Cortex of kidney (tissue), 1 donor: ENCODE measurements at regions not wholly inside any gene's neighbourhood (a gene's known extent, or its start where the extent isn't known, plus 50 kb on each side); places are given as distances from the start of the nearest gene placed in this dataset.
"Not testable (repeated sequence)": the region's sequence is repeated elsewhere in the genome, so short reads cannot be mapped to it uniquely, and the experiment has no call there.

ENCODE experiments used
- DNase-seq: peaks from one replicate; lab custom pipeline; 2025; lab: John Stamatoyannopoulos, UW

DNA sequence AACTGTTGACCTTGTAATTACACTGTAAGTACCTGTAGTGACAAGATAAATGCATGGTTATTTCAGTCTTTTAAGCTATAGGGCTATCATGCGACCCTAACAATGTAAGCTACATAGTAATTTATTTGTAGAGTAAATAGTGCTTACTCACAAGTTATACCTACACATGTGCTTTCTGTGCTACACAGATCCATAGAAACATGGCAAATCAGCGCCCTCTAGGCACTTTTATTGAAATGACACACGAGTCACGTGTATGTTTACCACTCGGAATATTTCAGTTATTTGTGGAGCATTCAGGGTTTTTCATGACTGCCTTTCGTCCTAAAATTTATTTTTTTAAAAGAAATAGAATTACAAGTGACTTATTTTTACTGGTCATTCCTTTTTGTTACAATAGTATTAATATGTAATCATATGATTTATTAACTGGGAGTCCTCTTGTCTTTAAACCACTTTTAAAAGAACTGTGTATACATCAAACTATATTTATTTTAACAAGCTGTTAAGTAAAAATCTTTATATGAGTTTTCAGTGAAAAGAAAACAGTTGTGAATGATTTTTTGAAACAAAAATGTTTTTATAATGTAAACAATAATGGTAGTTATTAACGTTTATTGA, 1242.3 kb upstream of the WWC1 start:
- DNase-seq = no peak

DNA sequence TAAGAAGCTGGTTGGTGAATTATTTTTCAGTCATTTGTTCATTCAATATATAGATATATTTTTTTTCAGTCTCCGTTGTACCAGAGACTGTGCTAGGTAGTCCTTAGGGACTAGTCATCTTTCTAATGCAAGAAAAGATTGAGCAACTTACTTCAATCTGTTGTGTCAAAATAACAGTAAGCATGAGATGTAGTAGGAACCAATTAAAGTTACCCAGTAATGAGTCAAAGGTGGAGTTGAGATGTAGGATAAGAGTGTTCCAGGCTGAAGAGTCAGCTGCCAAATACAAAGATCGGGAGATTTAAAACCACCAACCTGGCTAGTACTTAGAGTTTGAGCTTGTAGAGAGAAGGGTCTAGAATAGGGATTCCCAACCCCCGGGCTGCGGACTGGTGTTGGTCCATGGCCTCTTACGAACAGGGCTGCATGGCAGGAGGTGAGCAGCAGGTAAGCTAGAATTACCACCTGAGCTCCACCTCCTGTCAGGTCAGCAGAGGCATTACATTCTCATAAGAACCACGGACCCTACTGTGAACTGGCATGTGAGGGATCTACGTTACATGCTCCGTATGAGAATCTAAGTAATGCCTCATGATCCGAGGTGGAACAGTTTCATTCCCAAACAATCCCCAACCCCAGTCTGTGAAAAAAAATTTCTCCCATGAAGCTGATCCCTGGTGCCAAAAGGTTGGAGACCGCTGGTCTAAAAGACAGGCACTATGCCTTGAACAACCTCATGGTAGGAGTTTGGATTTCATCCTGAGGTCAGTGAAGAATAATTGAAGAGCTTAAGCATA, 1241.5 kb upstream of the WWC1 start:
- DNase-seq = no peak

DNA sequence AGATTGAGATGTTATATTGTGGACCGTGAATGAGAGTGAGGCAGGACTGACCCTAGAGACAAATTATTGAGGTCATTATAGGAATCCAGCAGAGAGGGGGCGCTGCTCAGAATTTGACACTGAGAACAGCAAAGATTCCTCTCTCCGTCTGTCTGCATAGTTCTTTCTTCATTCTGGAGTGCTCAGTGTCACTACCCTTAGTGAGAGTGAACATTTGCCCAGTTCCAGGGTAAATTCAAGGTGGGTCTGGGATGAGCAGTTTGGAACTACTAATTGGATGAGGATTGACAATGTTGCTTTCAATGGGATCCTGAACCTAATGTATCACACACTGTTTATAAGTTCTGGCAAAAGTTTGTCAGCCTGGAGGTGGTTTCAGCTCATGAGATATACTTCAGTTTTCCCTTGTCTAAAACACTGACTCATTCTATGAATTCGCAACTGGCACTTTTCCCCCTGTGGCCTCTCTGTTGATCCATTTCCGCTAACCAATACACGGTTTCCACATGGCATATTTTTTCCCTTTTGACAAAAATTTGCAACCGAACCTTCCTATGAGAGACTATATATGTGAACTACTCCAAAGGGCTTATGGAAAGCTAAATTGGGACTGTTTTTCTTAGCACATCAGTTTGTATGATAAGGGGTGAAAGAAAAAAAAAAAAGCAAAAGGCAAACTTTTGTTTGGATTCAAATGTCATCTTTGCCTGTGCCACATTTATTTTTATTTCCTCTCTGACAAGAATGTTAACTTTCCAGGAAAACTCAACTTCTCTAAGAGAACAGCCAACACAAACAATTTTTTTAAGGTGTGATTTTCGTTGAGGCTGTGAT, 1240.7 kb upstream of the WWC1 start:
- DNase-seq = no peak

DNA sequence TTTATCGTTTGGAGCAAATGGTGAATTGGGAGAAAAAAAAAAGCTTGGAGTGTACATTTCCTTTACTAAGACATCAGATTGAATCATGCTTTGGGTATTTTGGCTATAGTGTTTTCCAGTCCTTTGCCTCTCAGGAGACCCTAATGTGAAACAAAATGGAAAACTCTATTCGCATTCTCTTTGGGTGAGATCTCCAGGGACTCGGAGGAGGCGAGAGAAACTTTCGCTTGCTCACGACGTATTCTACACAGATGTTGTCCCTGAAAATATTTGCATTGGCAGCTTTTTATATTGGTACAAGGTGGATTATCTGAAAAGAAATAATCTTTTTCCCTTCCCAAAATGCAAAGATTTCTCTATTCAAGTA, 1240.1 kb upstream of the WWC1 start:
- no peak for DNase-seq

DNA sequence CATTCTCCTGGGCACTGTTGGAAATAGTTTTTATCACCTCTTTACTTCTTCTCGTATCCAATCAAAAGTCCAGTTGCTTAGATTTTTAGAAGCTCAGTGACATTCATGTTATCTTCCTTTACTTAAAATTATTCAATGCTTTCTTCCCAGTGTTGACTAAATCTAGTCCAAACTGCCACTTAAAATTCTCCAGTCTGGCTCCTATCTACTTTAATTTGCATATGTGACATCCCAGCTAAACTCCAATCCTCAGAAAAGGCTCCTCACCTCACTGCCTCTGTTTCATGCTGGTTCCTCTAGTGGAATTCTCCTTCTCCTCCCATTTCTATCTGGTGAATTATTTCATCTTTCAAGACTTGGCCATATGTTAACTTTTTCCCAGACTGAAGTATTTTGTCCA, 1238.7 kb upstream of the WWC1 start:
- DNase-seq = no peak

DNA sequence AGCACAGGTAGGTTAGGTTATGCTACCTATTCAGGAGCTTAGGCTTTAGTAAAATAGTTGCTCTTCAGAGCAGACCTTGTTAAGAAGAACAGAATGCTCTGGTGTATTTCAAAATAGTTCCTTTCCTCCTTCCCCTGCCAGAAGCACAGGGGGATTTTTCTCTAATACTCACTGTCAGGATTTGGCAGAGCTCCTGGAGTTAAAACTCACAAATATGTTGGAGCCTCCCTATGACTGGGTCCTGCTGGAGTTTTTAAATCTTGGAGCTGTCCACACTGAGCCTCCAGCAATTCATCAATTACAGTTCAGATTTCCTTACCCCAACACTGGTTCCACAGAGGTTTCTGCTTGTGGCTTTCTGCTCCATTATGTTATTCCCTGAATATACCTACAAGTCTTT, 1233.8 kb upstream of the WWC1 start:
- no peak for DNase-seq

DNA sequence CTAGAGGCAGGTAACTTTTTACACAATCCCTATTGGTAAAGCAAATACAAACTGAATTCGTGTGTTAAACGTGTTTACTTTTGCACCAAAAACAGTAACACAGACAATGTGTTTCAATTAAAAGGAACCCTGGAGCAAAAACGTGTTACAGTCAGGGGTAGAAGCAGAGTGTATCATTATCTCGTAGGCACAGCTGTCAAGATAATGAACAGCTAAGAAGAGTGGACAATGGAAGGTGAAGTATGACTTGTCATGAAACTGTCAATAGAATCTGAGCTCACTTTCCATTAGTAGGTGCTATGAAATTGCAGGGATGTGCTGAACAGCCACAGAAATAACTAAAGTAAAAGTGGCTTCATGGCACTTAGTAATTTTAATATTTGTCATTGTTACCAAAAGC, 1229.8 kb upstream of the WWC1 start:
- DNase-seq = no peak

DNA sequence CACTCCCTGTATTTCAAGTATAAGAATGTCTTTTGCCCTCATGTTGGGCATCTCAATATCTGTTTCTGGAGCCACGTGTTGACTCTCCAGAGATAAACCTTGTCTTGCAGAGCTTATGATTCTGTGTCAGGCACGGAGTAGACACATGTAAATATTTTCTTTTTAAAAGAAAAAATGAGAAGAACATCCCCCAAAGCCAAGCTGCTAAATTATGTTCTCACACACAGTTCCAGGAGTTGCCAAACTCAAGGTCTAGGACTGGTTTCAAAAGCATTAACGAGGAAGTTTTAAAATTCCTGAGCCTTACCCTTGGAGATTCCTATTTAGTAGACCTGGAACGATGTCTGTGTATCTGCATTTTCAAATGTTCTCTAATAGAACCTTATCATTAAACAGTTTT, 1228.3 kb upstream of the WWC1 start:
- DNase-seq = no peak

DNA sequence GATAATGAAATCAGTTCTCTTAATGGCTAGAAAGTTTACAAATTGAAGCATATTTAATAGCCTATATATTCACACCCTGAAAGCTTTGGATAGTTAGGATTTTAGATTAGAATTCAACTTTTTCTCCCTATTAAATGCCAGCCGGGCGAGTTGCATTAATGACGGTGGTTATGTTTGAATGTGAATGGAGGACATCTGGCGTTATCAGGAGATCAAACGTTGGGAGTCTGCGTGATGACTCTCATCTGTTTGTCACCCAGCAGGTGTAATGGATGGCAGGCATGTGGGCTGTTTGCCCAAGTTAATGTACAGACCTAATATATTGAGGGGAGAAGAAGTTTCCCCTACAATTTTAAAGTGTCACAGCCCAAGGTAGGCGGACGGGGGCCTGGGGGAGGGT, 1227.7 kb upstream of the WWC1 start:
- no peak for DNase-seq

DNA sequence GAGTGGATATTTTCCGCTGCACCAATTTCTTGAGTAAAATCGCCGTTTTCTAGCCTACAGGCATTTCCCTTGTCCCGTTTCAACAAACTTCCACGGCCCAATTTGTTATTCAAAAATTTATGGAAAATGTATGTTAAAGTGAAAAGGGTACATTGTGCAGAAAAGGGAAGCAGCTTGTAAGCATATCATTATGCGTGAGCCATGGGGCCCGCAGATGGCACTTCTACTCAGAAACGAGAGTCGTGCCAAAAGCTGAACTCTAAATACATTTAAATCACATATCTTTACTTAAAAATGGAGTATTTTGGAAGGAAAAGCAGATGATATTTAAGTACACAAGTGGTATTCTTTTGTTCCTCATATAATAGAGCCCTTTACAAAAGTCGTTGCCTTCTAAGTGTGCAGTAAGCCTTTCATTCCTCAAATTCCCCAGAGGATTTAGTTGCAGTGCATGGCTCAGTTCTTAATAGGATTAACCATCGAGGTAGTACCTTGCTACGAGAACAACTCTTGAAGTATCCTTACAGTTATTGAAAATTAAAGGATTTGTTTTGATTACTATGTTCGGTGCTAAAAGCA, 1227.2 kb upstream of the WWC1 start:
- DNase-seq = no peak

DNA sequence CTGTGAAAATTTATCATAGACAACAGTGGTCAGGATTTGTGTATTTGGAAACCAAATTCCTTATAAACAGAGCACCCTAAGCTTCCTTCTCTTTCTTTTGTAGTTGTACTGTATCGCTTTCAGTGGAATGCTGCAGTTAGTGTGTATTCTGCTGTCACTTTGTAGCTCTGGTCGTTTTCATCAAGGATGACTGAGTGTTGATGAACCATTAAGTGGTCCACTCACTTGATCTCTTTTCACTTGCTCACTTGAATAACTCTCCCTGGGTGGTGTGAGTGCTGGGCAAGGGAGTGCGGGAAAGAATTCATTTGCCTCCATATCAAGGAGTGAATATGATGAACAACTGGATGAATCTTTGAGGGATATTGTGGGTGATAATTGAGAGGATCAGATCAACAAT, 1225.7 kb upstream of the WWC1 start:
- no peak for DNase-seq

DNA sequence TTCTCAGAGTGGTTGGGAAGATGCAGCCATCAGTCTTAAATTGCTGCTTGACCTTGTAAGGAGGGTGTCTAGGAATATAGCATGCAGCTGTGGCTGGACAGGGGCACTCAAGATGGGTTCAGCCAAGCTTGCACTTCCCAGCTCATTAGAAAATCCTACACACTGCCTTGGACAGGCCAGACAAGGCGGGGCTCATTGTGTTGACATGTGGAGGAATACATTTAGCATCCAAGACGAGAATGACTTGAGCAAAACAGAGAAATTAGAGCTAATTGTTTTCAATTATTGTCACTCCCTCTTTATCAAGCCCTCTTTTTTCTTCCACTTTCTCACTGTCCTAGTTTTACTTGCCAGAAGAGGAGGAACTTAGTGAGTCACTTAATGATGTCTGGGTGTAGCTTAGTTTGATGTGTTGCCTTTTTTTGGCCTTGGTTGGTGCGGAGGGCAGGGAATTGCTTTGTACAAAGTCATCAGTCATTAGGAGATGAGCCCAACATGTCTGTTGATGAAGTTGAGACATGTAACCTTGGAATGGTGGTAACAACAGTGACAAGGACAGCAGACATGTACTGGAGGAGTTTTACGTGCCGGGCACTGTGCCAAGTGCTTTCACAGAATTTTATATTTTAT, 1219.3 kb upstream of the WWC1 start:
- DNase-seq = no peak

DNA sequence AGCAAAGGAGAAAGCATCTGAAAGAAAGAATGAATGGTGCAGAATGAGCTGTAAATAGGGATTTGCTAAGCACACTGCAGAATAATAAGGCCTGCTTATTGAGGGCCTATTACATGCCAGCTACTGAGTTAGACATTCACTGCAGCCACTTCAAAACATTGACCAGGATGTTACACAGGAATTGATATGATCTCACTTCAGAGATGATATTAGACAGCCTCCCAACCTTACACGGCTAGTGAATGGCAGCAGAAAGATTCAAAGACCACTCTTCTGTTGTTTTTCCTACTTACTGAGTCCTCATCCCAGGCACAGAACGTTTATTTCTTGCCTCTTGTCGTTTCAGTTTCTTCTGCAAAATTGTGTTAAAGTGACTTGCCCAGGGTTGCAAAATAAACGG, 1209.9 kb upstream of the WWC1 start:
- DNase-seq = no peak

DNA sequence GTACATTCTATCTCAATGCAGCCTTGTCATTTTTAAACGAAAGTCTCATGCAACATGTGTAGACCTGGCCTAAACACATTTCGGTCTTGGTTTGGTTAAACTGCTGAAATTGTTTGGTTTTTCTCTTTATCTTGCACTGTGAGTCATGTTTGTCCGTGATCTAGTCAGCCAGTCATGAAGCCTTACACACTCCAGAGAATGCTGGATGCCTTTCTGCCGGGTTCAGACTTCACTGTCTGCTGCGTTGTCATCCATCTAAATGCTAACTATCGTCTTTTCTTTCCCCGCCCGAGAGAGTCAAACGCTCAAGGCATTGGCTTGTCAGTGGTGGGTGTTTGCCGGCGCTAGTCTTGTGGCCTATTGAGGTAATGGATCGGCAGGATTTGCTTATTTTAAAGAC, 1194.6 kb upstream of the WWC1 start:
- no peak for DNase-seq

DNA sequence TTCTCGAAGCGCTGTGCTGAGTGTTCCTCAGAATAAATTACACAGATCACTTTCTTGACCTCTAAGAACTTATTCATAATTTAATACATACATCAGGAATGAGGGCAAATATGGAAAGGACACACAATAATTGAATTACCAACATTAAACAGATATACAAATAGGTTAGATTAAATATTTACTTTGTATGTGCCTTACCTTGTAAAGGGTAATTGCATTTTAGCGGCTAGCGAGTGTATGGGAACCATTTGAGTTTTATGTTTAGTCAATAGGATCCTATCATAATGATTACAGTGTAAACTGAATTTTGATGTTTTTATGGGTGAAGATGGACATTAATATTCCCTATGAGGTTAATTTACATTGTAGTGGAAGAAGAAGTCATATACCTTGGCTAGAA, 1187.1 kb upstream of the WWC1 start:
- DNase-seq = no peak

DNA sequence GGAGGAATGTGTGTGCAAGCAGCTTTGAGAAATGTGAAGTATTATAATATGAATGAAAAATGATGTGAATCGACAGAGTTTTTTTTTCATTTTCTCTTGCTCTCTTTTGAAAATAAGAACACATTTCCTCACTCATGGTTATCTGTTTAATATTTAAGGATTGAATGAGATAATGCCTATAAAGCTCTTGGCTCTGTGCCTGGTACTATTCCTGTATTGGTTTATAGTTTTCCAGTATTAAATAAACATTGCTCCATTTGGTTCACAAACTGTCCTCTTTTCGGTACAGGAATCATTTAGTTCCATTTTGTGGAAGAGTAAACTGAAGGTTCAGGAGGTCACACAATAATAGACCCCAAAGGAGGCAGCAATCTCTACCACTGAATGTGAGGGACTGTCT, 1185.5 kb upstream of the WWC1 start:
- DNase-seq = no peak

DNA sequence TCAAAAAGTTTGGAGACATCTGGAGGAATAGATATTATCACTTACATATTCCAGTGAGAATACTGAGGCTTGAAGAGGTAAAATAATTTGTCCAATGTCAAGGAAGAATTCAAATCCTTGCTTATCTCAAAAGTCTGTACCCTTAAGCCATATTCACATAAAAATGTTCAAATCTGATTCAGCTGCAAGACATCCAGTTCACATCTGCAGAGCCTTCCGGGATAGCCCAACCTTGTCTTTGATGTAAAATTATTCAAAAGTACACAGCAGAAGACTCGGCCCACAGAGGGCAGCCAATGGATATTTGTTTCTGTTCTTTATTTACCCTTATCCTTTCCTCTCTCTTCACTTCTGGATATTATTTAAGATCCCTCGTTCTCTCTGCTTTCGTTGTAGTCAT, 1183.8 kb upstream of the WWC1 start:
- no peak for DNase-seq

DNA sequence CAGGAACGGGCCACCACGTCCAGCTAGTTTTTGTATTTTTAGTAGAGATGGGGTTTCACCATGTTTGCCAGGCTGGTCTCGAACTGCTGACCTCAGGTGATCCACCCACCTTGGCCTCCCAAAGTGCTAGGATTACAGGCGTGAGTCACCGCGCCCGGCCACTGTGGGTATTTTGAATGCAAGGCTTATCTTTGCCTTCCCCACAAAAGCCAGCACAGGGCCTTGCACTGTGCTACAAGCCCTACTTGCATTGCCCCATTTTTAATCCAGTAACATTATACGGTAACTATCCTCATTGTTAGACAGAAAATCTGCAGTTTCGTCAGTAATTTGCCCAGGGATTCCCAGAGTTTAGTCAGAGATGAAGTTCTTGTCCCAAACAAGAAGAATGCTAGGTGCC, 1183.2 kb upstream of the WWC1 start:
- not testable (repeated sequence) for DNase-seq

DNA sequence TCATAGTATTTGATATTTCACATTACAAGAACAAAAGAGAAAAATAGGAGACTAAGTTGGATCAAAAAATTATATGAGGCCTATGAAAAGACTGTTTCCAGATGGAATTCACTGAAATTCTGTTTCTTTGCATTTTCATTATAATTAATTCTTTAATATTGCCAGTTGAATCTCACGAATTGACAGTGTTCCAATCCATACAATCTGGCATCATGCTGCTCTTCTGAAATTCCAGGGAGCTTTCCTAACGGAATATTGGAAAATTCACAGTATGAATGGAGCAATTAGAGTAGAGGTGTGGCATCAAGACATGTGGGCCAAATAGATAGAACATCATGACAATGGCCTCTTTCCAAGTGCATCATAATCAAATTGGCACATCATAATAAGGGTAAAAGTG, 1178.9 kb upstream of the WWC1 start:
- DNase-seq = no peak

DNA sequence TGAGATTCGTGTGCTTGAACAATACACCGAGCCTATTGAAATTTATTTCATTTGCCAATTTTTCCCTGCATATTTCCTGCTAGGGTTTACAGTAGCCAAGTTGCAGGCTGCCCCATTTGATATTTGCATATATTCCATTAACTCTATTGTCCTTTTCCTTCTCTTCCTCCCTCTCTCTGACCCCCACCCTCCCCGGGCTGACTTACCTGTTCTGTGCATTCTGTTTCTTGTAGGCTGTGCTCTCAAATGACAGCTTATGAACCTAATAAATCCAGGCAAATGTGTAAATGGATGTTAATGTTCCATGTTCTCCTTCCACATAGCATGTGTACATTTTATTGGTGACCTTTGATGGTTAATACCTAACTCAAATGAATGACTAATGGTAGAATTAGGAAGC, 1169.2 kb upstream of the WWC1 start:
- no peak for DNase-seq

DNA sequence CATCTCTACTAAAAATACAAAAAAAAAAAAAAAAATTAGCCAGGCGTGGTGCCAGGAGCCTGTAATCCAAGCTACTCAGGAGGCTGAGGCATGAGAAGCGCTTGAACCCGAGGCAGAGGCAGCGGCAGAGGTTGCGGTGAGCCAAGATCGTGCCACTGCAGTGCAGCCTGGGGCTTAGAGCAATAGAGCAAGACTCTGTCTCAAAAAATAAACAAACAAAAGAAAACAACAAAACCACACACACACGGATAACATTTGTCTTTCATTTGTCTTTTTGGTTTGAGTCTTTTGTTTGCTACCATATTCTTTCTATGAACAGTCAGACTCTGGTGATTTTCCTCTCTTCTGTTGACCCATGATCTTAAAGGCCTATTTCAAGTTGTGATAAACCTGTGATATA, 1168.3 kb upstream of the WWC1 start:
- no peak for DNase-seq

DNA sequence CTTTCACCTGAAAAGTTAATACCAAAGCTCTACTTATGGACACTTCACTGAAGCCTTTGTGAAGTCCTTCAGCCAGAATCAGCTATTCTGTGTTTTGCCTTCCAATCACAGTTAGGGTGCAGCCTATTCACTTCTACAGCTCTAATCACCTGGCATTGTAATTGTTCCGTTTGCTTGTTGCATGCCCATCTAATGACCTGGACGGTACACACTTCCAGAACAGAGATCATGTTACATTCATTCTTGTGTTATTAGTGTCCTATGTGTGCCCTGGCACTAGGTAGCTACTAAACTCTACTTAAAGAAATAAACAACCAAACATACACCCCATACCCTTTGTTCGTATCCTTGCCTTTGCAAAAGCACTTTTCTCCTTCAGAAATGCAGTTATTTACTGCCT, 1162.9 kb upstream of the WWC1 start:
- DNase-seq = no peak
